ENCODE measurements at regions not wholly inside any gene's neighbourhood (a gene's known extent, or its start where the extent isn't known, plus 50 kb on each side); places are given as distances from the start of the nearest gene placed in this dataset.
"Not testable (repeated sequence)": the region's sequence is repeated elsewhere in the genome, so short reads cannot be mapped to it uniquely, and the experiment has no call there.

- no peak for DNase-seq
These were observed 254.0 kb upstream of the KRR1 start for GRCh38 chr12:75765170-75766059.

GRCh38 chr12:75764091-75764841, 252.9 kb upstream of the KRR1 start:
- DNase-seq = no peak

- DNase-seq = no peak
These were observed 249.3 kb upstream of the KRR1 start for GRCh38 chr12:75760573-75761294.

GRCh38 chr12:75759842-75760572, 248.6 kb upstream of the KRR1 start:
- no peak for DNase-seq

GRCh38 chr12:75759196-75759595, 247.8 kb upstream of the KRR1 start:
- DNase-seq = no peak

GRCh38 chr12:75756771-75757170, 245.4 kb upstream of the KRR1 start:
- no peak for DNase-seq

- DNase-seq = no peak
These were observed 244.7 kb upstream of the KRR1 start for GRCh38 chr12:75756111-75756510.

GRCh38 chr12:75754698-75755097, 243.3 kb upstream of the KRR1 start:
- DNase-seq = no peak

- DNase-seq = no peak
These were observed 242.7 kb upstream of the KRR1 start for GRCh38 chr12:75754141-75754540.

- DNase-seq = no peak
These were observed 240.5 kb upstream of the KRR1 start for GRCh38 chr12:75751769-75752471.

- DNase-seq = no peak
These were observed 239.4 kb upstream of the KRR1 start for GRCh38 chr12:75750716-75751306.

- DNase-seq = not testable (repeated sequence)
These were observed 237.6 kb upstream of the KRR1 start for GRCh38 chr12:75748990-75749389.

- no peak for DNase-seq
These were observed 236.7 kb upstream of the KRR1 start for GRCh38 chr12:75748136-75748535.

- DNase-seq = peak in 3 of 58 donors; percentile 2 to 28 (median 20)
These were observed 236.2 kb upstream of the KRR1 start for GRCh38 chr12:75747572-75748021.

GRCh38 chr12:75746621-75747020, 235.2 kb upstream of the KRR1 start:
- no peak for DNase-seq

- DNase-seq = no peak
These were observed 233.3 kb upstream of the KRR1 start for GRCh38 chr12:75744607-75745256.

GRCh38 chr12:75742961-75743360, 231.6 kb upstream of the KRR1 start:
- DNase-seq = no peak

GRCh38 chr12:75742048-75742447, 230.6 kb upstream of the KRR1 start:
- no peak for DNase-seq

- no peak for DNase-seq
These were observed 228.5 kb upstream of the KRR1 start for GRCh38 chr12:75739912-75740311.

Data from anterior cingulate cortex (tissue), 58 donors.